ENCODE measurements at regions not wholly inside any gene's neighbourhood (a gene's known extent, or its start where the extent isn't known, plus 50 kb on each side); places are given as distances from the start of the nearest gene placed in this dataset.

GRCh38 chr2:181241366-181241765 lies 215.8 kb upstream of the ITGA4 start:
- Histone ChIP-seq H3K27ac (ENCODE audit: low read depth, low read length) (no peak overlapping the region), H3K9me3 (ENCODE audit: control insufficient read depth, insufficient read depth, low read length) (no peaks in the 10 kb centered on the region), H3K27me3 (ENCODE audit: control insufficient read depth, insufficient read depth, low read length) (no peaks in the 10 kb centered on the region), H3K4me1 (ENCODE audit: control insufficient read depth, insufficient read depth, low read length) (no peaks in the 10 kb centered on the region), H3K4me3 (ENCODE audit: low read depth, low read length) (no peak overlapping the region), H3K9ac (ENCODE audit: low read depth, low read length) (no peak overlapping the region), H3K36me3 (ENCODE audit: control insufficient read depth, insufficient read depth, low read length) (no peaks in the 10 kb centered on the region)

- Histone ChIP-seq H3K36me3 (ENCODE audit: control insufficient read depth, insufficient read depth, low read length) (no peaks in the 10 kb centered on the region), H3K4me3 (ENCODE audit: low read depth, low read length) (no peak overlapping the region), H3K4me1 (ENCODE audit: control insufficient read depth, insufficient read depth, low read length) (no peaks in the 10 kb centered on the region), H3K9ac (ENCODE audit: low read depth, low read length) (no peak overlapping the region), H3K27ac (ENCODE audit: low read depth, low read length) (no peak overlapping the region), H3K9me3 (ENCODE audit: control insufficient read depth, insufficient read depth, low read length) (no peaks in the 10 kb centered on the region), H3K27me3 (ENCODE audit: control insufficient read depth, insufficient read depth, low read length) (no peaks in the 10 kb centered on the region)
These were observed 215.4 kb upstream of the ITGA4 start for GRCh38 chr2:181241797-181242196.

- no peak overlapping the region for H3K27ac ChIP-seq (ENCODE audit: low read depth, low read length)
- no peak overlapping the region for H3K9ac ChIP-seq (ENCODE audit: low read depth, low read length)
These were observed 214.9 kb upstream of the ITGA4 start for GRCh38 chr2:181242262-181242661.

GRCh38 chr2:181243319-181243718 lies 213.9 kb upstream of the ITGA4 start:
- Histone ChIP-seq H3K27me3 (ENCODE audit: control insufficient read depth, insufficient read depth, low read length) (no peaks in the 10 kb centered on the region), H3K9ac (ENCODE audit: low read depth, low read length) (no peak overlapping the region), H3K4me1 (ENCODE audit: control insufficient read depth, insufficient read depth, low read length) (no peaks in the 10 kb centered on the region), H3K27ac (ENCODE audit: low read depth, low read length) (no peak overlapping the region), H3K4me3 (ENCODE audit: low read depth, low read length) (no peak overlapping the region), H3K36me3 (ENCODE audit: control insufficient read depth, insufficient read depth, low read length) (no peaks in the 10 kb centered on the region), H3K9me3 (ENCODE audit: control insufficient read depth, insufficient read depth, low read length) (no peaks in the 10 kb centered on the region)

More at GRCh38 chr2:181242262-181242661, 214.9 kb upstream of the ITGA4 start:
- H3K9me3 ChIP-seq (ENCODE audit: control insufficient read depth, insufficient read depth, low read length), result no peaks in the 10 kb centered on the region
- no peaks in the 10 kb centered on the region for H3K36me3 ChIP-seq (ENCODE audit: control insufficient read depth, insufficient read depth, low read length)
- H3K4me3 ChIP-seq (ENCODE audit: low read depth, low read length), result no peak overlapping the region
- no peaks in the 10 kb centered on the region for H3K4me1 ChIP-seq (ENCODE audit: control insufficient read depth, insufficient read depth, low read length)
- no peaks in the 10 kb centered on the region for H3K27me3 ChIP-seq (ENCODE audit: control insufficient read depth, insufficient read depth, low read length)

- no peaks in the 10 kb centered on the region for H3K9me3 ChIP-seq (ENCODE audit: control insufficient read depth, insufficient read depth, low read length)
- no peaks in the 10 kb centered on the region for H3K4me1 ChIP-seq (ENCODE audit: control insufficient read depth, insufficient read depth, low read length)
- no peak overlapping the region for H3K4me3 ChIP-seq (ENCODE audit: low read depth, low read length)
- no peaks in the 10 kb centered on the region for H3K36me3 ChIP-seq (ENCODE audit: control insufficient read depth, insufficient read depth, low read length)
- no peak overlapping the region for H3K9ac ChIP-seq (ENCODE audit: low read depth, low read length)
- no peaks in the 10 kb centered on the region for H3K27me3 ChIP-seq (ENCODE audit: control insufficient read depth, insufficient read depth, low read length)
- no peak overlapping the region for H3K27ac ChIP-seq (ENCODE audit: low read depth, low read length)
These were observed 206.5 kb upstream of the ITGA4 start for GRCh38 chr2:181250691-181251090.

GRCh38 chr2:181252262-181253148 lies 204.7 kb upstream of the ITGA4 start:
- no peak overlapping the region for H3K4me3 ChIP-seq (ENCODE audit: low read depth, low read length)

GRCh38 chr2:181253438-181253837 lies 203.7 kb upstream of the ITGA4 start:
- no peak overlapping the region for H3K4me3 ChIP-seq (ENCODE audit: low read depth, low read length)
- H3K9me3 ChIP-seq (ENCODE audit: control insufficient read depth, insufficient read depth, low read length), result no peaks in the 10 kb centered on the region
- no peaks in the 10 kb centered on the region for H3K36me3 ChIP-seq (ENCODE audit: control insufficient read depth, insufficient read depth, low read length)
- no peak overlapping the region for H3K9ac ChIP-seq (ENCODE audit: low read depth, low read length)
- H3K4me1 ChIP-seq (ENCODE audit: control insufficient read depth, insufficient read depth, low read length), result no peaks in the 10 kb centered on the region
- no peak overlapping the region for H3K27ac ChIP-seq (ENCODE audit: low read depth, low read length)
- H3K27me3 ChIP-seq (ENCODE audit: control insufficient read depth, insufficient read depth, low read length), result no peaks in the 10 kb centered on the region

More at GRCh38 chr2:181252262-181253148, 204.7 kb upstream of the ITGA4 start:
- no peaks in the 10 kb centered on the region for H3K36me3 ChIP-seq (ENCODE audit: control insufficient read depth, insufficient read depth, low read length)
- H3K4me1 ChIP-seq (ENCODE audit: control insufficient read depth, insufficient read depth, low read length), result no peaks in the 10 kb centered on the region
- no peaks in the 10 kb centered on the region for H3K27me3 ChIP-seq (ENCODE audit: control insufficient read depth, insufficient read depth, low read length)
- no peak overlapping the region for H3K27ac ChIP-seq (ENCODE audit: low read depth, low read length)
- no peak overlapping the region for H3K9ac ChIP-seq (ENCODE audit: low read depth, low read length)
- no peaks in the 10 kb centered on the region for H3K9me3 ChIP-seq (ENCODE audit: control insufficient read depth, insufficient read depth, low read length)

- Histone ChIP-seq H3K4me1 (ENCODE audit: control insufficient read depth, insufficient read depth, low read length) (no peaks in the 10 kb centered on the region), H3K4me3 (ENCODE audit: low read depth, low read length) (no peak overlapping the region), H3K27ac (ENCODE audit: low read depth, low read length) (no peak overlapping the region), H3K9ac (ENCODE audit: low read depth, low read length) (no peak overlapping the region), H3K27me3 (ENCODE audit: control insufficient read depth, insufficient read depth, low read length) (no peaks in the 10 kb centered on the region), H3K36me3 (ENCODE audit: control insufficient read depth, insufficient read depth, low read length) (no peaks in the 10 kb centered on the region), H3K9me3 (ENCODE audit: control insufficient read depth, insufficient read depth, low read length) (no peaks in the 10 kb centered on the region)
These were observed 201.5 kb upstream of the ITGA4 start for GRCh38 chr2:181255651-181256050.

GRCh38 chr2:181258720-181259119 lies 198.5 kb upstream of the ITGA4 start:
- no peaks in the 10 kb centered on the region for H3K36me3 ChIP-seq (ENCODE audit: control insufficient read depth, insufficient read depth, low read length)
- H3K4me3 ChIP-seq (ENCODE audit: low read depth, low read length), result no peak overlapping the region
- no peak overlapping the region for H3K27ac ChIP-seq (ENCODE audit: low read depth, low read length)
- H3K4me1 ChIP-seq (ENCODE audit: control insufficient read depth, insufficient read depth, low read length), result no peaks in the 10 kb centered on the region
- H3K9ac ChIP-seq (ENCODE audit: low read depth, low read length), result no peak overlapping the region
- H3K9me3 ChIP-seq (ENCODE audit: control insufficient read depth, insufficient read depth, low read length), result no peaks in the 10 kb centered on the region
- no peaks in the 10 kb centered on the region for H3K27me3 ChIP-seq (ENCODE audit: control insufficient read depth, insufficient read depth, low read length)

- H3K9me3 ChIP-seq (ENCODE audit: control insufficient read depth, insufficient read depth, low read length), result no peaks in the 10 kb centered on the region
- H3K4me1 ChIP-seq (ENCODE audit: control insufficient read depth, insufficient read depth, low read length), result peaks cover 8% of the 10 kb centered on the region; the same call in 1 of the 2 replicates
- H3K9ac ChIP-seq (ENCODE audit: low read depth, low read length), result no peak overlapping the region
- no peak overlapping the region for H3K27ac ChIP-seq (ENCODE audit: low read depth, low read length)
- H3K36me3 ChIP-seq (ENCODE audit: control insufficient read depth, insufficient read depth, low read length), result no peaks in the 10 kb centered on the region
- no peak overlapping the region for H3K4me3 ChIP-seq (ENCODE audit: low read depth, low read length)
- no peaks in the 10 kb centered on the region for H3K27me3 ChIP-seq (ENCODE audit: control insufficient read depth, insufficient read depth, low read length)
These were observed 194.4 kb upstream of the ITGA4 start for GRCh38 chr2:181262782-181263181.

- Histone ChIP-seq H3K4me3 (ENCODE audit: low read depth, low read length) (no peak overlapping the region), H3K27me3 (ENCODE audit: control insufficient read depth, insufficient read depth, low read length) (no peaks in the 10 kb centered on the region), H3K27ac (ENCODE audit: low read depth, low read length) (no peak overlapping the region), H3K9me3 (ENCODE audit: control insufficient read depth, insufficient read depth, low read length) (no peaks in the 10 kb centered on the region), H3K36me3 (ENCODE audit: control insufficient read depth, insufficient read depth, low read length) (no peaks in the 10 kb centered on the region), H3K4me1 (ENCODE audit: control insufficient read depth, insufficient read depth, low read length) (peaks cover 8% of the 10 kb centered on the region; the same call in 1 of the 2 replicates), H3K9ac (ENCODE audit: low read depth, low read length) (no peak overlapping the region)
These were observed 193.2 kb upstream of the ITGA4 start for GRCh38 chr2:181264001-181264400.
